Activated T-helper 1 cell treated with anti-CD3 and anti-CD28 coated beads, Interleukin-12 subunit alpha, Interleukin-12 subunit beta, Interleukin-2, Interleukin-4 antibody, amounts not matched to agents 30 ng/mL and 10 ng/mL and 1 ng/mL, durations not matched to agents 14 hours and 24 hours and 36 hours (primary cell): ENCODE measurements at regions not wholly inside any gene's neighbourhood (a gene's known extent, or its start where the extent isn't known, plus 50 kb on each side); places are given as distances from the start of the nearest gene placed in this dataset.

Experiments
- DNase-seq: peaks from one replicate; pipeline ENCODE4 v3.0.0; 2021; ENCODE audit warnings: low spot score
- H3K27ac Mint-ChIP-seq: one replicate; pipeline ENCODE4 v1.8.0; 2021; ENCODE audit warnings: mild to moderate bottlenecking, mixed read lengths
- H3K27me3 Mint-ChIP-seq: one replicate; pipeline ENCODE4 v1.8.0; 2022; ENCODE audit warnings: mild to moderate bottlenecking, moderate library complexity, mixed read lengths; ENCODE audit not compliant: insufficient read depth
- H3K36me3 Mint-ChIP-seq: one replicate; pipeline ENCODE4 v1.8.0; 2021; ENCODE audit warnings: low read depth, mixed read lengths
- H3K4me1 Mint-ChIP-seq: one replicate; pipeline ENCODE4 v1.8.0; 2021; ENCODE audit warnings: low read depth, mixed read lengths
- H3K4me3 Mint-ChIP-seq: one replicate; pipeline ENCODE4 v1.8.0; 2021; ENCODE audit warnings: mild to moderate bottlenecking, moderate library complexity, mixed read lengths
- H3K9me3 Mint-ChIP-seq: one replicate; pipeline ENCODE4 v1.8.0; 2021; ENCODE audit warnings: mixed read lengths
- intact Hi-C: fragments of 100-400 bp; cut with micrococcal nuclease; formaldehyde crosslinking; loops from one replicate; pipeline ENCODE4 v1.15.1; 2024

DNA sequence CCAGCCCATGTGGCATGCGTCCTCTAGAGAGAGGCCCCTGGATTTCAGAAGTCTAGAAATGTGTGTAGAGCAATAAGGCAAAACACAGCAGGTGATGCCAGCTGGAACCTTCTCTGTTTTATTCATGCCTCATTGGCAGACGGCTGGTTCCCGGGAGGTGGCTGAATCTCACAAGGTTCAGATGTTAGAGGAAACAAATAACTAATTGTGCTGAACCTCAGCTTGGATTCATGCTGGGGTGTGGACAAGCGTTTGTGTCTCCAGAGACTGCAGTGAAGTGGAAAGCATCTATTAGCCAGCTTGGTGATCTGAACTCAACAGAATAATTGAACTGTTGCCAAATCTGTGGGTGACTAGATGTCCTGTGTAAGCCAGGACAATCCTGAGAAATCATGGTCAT lies 131.1 kb upstream of the NR4A3 start:
- H3K36me3 Mint-ChIP-seq: no peaks in the 10 kb centered on the region
- DNase-seq: no peak
- no peaks in the 10 kb centered on the region for H3K4me1 Mint-ChIP-seq
- no peaks in the 10 kb centered on the region for H3K9me3 Mint-ChIP-seq
- intact Hi-C loops: no loop called here
- peaks cover 19% of the 10 kb centered on the region for H3K27me3 Mint-ChIP-seq
- no peak overlapping the region for H3K4me3 Mint-ChIP-seq
- H3K27ac Mint-ChIP-seq: no peak overlapping the region

DNA sequence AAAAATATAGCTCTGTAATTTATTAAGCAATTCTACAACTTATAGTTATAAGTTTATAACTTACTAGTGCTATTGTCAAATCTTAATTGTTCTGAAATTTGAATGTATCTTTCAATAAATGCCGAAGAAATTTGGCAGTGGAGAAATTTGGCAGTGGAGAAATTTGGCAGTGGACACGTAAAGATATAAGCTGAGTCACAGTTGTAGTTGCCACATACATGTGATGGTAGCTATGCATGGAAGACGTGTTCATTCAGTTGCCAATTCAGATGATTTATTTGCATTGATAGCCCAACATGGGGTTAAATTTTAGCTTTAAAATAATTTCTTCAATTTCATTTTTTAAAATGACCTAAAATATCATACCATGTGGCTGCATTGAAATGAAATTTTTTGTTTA lies 127.8 kb upstream of the NR4A3 start:
- H3K27me3 Mint-ChIP-seq: peaks cover 13% of the 10 kb centered on the region
- no peak overlapping the region for H3K4me3 Mint-ChIP-seq
- H3K27ac Mint-ChIP-seq: no peak overlapping the region
- no peaks in the 10 kb centered on the region for H3K36me3 Mint-ChIP-seq
- no peaks in the 10 kb centered on the region for H3K4me1 Mint-ChIP-seq
- no peak for DNase-seq
- H3K9me3 Mint-ChIP-seq: no peaks in the 10 kb centered on the region
- intact Hi-C loops: no loop called here

- no peak overlapping the region for H3K4me3 Mint-ChIP-seq
- DNase-seq: no peak
- H3K27ac Mint-ChIP-seq: no peak overlapping the region
- no peaks in the 10 kb centered on the region for H3K36me3 Mint-ChIP-seq
- H3K27me3 Mint-ChIP-seq: peaks cover 12% of the 10 kb centered on the region
- intact Hi-C loops: no loop called here
- no peaks in the 10 kb centered on the region for H3K9me3 Mint-ChIP-seq
- H3K4me1 Mint-ChIP-seq: no peaks in the 10 kb centered on the region
Measured at GRCh38 chr9:99694393-99694792, 127.3 kb upstream of the NR4A3 start.

DNA sequence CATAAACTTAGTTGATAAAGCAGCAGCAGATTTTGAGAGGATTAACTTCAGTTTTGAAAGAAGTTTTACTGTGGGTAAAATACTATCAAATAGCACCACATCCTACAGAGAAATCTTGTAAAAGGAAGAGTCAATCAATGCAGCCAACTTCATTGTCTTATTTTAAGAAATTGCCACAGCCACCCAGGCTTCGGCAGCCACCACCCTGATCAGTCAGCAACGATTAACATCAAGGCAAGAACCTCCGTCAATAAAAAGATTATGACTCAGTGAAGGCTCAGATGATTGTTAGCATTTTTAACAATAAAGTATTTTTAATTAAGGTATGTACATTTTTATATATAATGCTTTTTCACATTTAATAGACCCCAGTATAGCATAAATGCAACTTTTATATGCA lies 122.3 kb upstream of the NR4A3 start:
- DNase-seq: no peak
- no peaks in the 10 kb centered on the region for H3K9me3 Mint-ChIP-seq

DNA sequence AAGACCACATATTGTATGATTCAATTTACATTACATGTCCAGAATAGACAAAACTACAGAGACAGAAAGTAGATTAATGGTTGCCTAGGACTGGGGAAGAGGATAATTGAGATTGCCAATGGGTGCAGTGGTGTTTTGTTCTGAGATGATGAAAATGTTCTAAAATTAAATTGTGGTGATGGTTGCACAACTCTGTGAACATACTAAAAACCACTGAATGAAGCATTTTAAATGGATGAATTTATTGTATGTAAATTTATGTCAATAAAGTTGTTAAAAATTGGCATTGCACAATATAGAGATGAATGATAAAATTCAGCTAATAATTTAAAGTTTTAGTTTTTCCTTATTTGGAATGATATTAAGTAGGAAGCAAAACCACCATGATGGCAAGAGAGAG lies 109.5 kb upstream of the NR4A3 start:
- intact Hi-C loops: no loop called here
- Mint-ChIP-seq H3K9me3 (no peaks in the 10 kb centered on the region), H3K27ac (no peak overlapping the region), H3K4me3 (no peak overlapping the region), H3K4me1 (no peaks in the 10 kb centered on the region), H3K27me3 (peaks cover 3% of the 10 kb centered on the region), H3K36me3 (no peaks in the 10 kb centered on the region)
- DNase-seq: no peak

More for the DNA sequence above, 122.3 kb upstream of the NR4A3 start:
- peaks cover 11% of the 10 kb centered on the region for H3K27me3 Mint-ChIP-seq
- no peaks in the 10 kb centered on the region for H3K4me1 Mint-ChIP-seq
- no peaks in the 10 kb centered on the region for H3K36me3 Mint-ChIP-seq
- H3K4me3 Mint-ChIP-seq: no peak overlapping the region
- no peak overlapping the region for H3K27ac Mint-ChIP-seq
- intact Hi-C loops: no loop called here

DNA sequence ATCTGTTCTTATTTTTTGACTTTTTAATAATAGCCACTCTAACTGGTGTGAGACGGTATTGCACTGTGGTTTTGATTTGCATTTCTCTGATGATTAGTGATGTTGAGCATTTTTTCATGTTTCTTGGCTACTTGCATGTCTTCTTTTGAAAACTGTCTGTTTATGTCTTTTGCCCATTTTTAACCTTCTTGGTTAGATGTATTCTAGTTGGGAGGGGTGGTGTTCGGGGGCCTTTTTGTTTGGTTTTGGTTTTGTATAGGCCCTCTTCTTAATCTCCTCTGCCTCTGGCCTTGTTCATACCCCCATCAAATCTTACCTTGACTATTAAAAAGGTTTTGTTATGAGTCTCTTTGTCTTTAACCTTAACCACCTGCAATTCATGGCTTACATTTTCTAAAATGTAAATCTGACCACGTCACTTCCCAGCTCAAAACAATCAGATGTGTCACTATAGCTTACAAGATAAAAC lies 107.8 kb upstream of the NR4A3 start:
- Mint-ChIP-seq H3K9me3 (no peaks in the 10 kb centered on the region), H3K27me3 (peaks cover 3% of the 10 kb centered on the region), H3K27ac (no peak overlapping the region), H3K4me1 (no peaks in the 10 kb centered on the region), H3K36me3 (no peaks in the 10 kb centered on the region), H3K4me3 (no peak overlapping the region)
- DNase-seq: no peak
- intact Hi-C loops: no loop called here

- H3K4me3 Mint-ChIP-seq: no peak overlapping the region
- peaks cover 6% of the 10 kb centered on the region for H3K27me3 Mint-ChIP-seq
- no peak overlapping the region for H3K27ac Mint-ChIP-seq
- H3K9me3 Mint-ChIP-seq: no peaks in the 10 kb centered on the region
- H3K4me1 Mint-ChIP-seq: peaks cover 34% of the 10 kb centered on the region
- no peaks in the 10 kb centered on the region for H3K36me3 Mint-ChIP-seq
- DNase-seq: no peak
- intact Hi-C loops: no loop called here
Measured at GRCh38 chr9:99718631-99719030, 103.1 kb upstream of the NR4A3 start.

DNA sequence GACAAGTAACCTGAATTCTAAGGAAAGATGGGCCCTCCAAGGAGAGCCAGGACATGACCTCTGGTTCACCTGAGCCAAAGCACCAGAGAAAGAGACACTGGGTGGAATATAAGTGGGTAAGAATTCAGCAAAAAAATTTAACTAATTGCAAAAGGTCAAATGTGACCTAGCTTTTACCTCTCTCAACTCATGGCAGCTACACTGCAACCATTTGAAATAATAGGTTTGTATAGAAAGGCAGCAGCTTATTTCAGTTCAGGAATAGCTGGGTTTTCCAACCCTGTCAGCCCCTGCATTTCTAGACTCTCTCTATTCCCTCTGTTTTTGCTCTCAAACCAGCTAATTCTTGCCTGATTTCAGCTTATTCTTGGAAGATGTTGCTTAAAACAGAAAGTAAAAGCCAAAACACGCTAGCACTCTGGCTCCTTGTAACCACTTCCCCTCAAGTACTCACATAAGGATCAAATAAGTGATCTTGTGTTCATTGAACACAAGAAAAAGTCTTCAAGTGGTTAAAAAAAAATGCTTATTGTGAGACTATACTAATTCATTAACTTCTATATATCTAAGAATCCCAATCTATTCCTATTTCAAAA lies 101.1 kb upstream of the NR4A3 start:
- intact Hi-C loops: no loop called here
- H3K27me3 Mint-ChIP-seq: peaks cover 6% of the 10 kb centered on the region
- H3K4me3 Mint-ChIP-seq: peak overlapping the region; percentile 71
- DNase-seq: peak; percentile 6
- no peaks in the 10 kb centered on the region for H3K9me3 Mint-ChIP-seq
- H3K36me3 Mint-ChIP-seq: no peaks in the 10 kb centered on the region
- peaks cover 34% of the 10 kb centered on the region for H3K4me1 Mint-ChIP-seq
- H3K27ac Mint-ChIP-seq: peak overlapping the region; percentile 79

- Mint-ChIP-seq H3K9me3 (no peaks in the 10 kb centered on the region), H3K36me3 (no peaks in the 10 kb centered on the region), H3K27ac (no peak overlapping the region), H3K4me1 (peaks cover 34% of the 10 kb centered on the region), H3K27me3 (peaks cover 3% of the 10 kb centered on the region), H3K4me3 (no peak overlapping the region)
- intact Hi-C loops: no loop called here
- DNase-seq: no peak
Measured at GRCh38 chr9:99721898-99722297, 99.8 kb upstream of the NR4A3 start.

DNA sequence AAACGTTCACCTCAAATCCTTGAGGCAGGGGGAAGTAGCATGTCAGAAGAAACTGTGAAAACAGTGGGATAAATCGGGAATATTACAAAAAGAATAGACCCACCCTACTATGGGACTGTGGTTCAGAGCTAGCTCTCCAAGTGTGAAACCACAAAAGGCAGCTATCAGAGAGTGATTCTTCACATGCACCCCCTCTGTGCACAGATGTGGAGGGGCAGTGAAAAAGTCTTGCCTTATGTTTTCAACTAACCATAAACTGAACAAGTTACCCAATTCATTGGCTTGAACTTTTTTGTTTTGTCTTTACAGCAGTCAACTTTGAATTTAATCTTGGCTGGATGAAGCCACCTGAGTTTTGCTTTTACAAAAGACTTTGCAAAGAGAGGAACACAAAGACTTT lies 98.8 kb upstream of the NR4A3 start:
- Mint-ChIP-seq H3K9me3 (no peaks in the 10 kb centered on the region), H3K27ac (no peak overlapping the region), H3K4me3 (no peak overlapping the region), H3K36me3 (no peaks in the 10 kb centered on the region), H3K27me3 (peaks cover 3% of the 10 kb centered on the region), H3K4me1 (peaks cover 34% of the 10 kb centered on the region)
- intact Hi-C loops: no loop called here
- DNase-seq: no peak

- Mint-ChIP-seq H3K4me3 (no peak overlapping the region), H3K27me3 (peaks cover 6% of the 10 kb centered on the region), H3K9me3 (no peaks in the 10 kb centered on the region), H3K36me3 (no peaks in the 10 kb centered on the region), H3K27ac (no peak overlapping the region), H3K4me1 (peaks cover 28% of the 10 kb centered on the region)
- intact Hi-C loops: no loop called here
- DNase-seq: no peak
Measured at GRCh38 chr9:99724640-99725039, 97.0 kb upstream of the NR4A3 start.

GRCh38 chr9:99725852-99726251 lies 95.8 kb upstream of the NR4A3 start:
- peaks cover 6% of the 10 kb centered on the region for H3K27me3 Mint-ChIP-seq
- H3K9me3 Mint-ChIP-seq: no peaks in the 10 kb centered on the region
- H3K27ac Mint-ChIP-seq: no peak overlapping the region
- H3K36me3 Mint-ChIP-seq: no peaks in the 10 kb centered on the region
- DNase-seq: no peak
- H3K4me3 Mint-ChIP-seq: no peak overlapping the region
- peaks cover 16% of the 10 kb centered on the region for H3K4me1 Mint-ChIP-seq
- intact Hi-C loops: no loop called here

DNA sequence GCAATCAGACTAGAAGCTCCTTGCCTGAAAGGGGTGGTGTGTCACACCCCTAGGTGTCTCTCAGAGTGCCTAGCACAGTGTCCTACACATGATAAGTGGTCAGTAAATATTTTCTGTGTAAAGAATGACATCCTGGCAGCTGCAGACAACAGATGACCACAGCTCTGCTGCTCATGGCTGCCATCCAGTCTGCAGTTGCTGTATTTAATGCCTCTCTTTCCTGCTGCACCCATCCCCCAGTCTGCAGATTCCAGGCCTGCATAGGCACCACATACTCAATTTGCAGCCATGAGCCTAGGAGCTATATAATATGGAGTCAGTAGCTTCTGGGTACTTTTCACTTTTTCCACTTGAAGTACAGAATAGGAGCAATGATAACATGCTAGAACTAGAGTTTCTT lies 94.9 kb upstream of the NR4A3 start:
- intact Hi-C loops: no loop called here
- Mint-ChIP-seq H3K4me3 (no peak overlapping the region), H3K36me3 (no peaks in the 10 kb centered on the region), H3K27me3 (peaks cover 6% of the 10 kb centered on the region), H3K9me3 (no peaks in the 10 kb centered on the region), H3K4me1 (peaks cover 12% of the 10 kb centered on the region), H3K27ac (no peak overlapping the region)
- no peak for DNase-seq

- Mint-ChIP-seq H3K27ac (no peak overlapping the region), H3K36me3 (no peaks in the 10 kb centered on the region), H3K9me3 (no peaks in the 10 kb centered on the region), H3K27me3 (peaks cover 10% of the 10 kb centered on the region), H3K4me1 (peaks cover 4% of the 10 kb centered on the region), H3K4me3 (no peak overlapping the region)
- intact Hi-C loops: no loop called here
- DNase-seq: no peak
Measured at GRCh38 chr9:99730062-99730461, 91.6 kb upstream of the NR4A3 start.
